SK-N-SH (cell line): ENCODE measurements at regions not wholly inside any gene's neighbourhood (a gene's known extent, or its start where the extent isn't known, plus 50 kb on each side); places are given as distances from the start of the nearest gene placed in this dataset.

ENCODE experiments used
- CTCF ChIA-PET: fragments of 300-600, 350-600 bp; formaldehyde crosslinking; extraction: SDS; loops from one replicate; lab custom pipeline; 2021; lab: Yijun Ruan, JAX
- POLR2A ChIA-PET: fragments of 350-600 bp; sonication (Branson Sonifier 250); formaldehyde crosslinking; extraction: SDS; loops from one replicate; lab custom pipeline; 2020; ENCODE audit warnings: antibody characterized with exemption, inconsistent platforms; lab: Yijun Ruan, JAX
- DNase-seq: peaks from one replicate; pipeline ENCODE4 v3.0.0; 2012
- H2AFZ ChIP-seq: fragments of 200-600 bp; sonication (generic); 2 replicates; pipeline ENCODE4 v1.8.1; 2016; ENCODE audit warnings: antibody characterized with exemption, mild to moderate bottlenecking, low read depth
- H3F3A ChIP-seq: fragments of 200-600 bp; sonication (generic); replicated peaks from 2 replicates; pipeline ENCODE3; 2016; ENCODE audit warnings: antibody characterized with exemption, mild to moderate bottlenecking; ENCODE audit not compliant: insufficient read depth
- H3K27ac ChIP-seq, 2 experiments: fragments of 200-500 bp in 1 of 2; fragments of 200-600 bp in 1 of 2; sonication (Bioruptor generic) in 1 of 2; sonication (generic), shearing (Covaris generic) in 1 of 2; 2 replicates each; pipeline versions ENCODE4 v1.5.1 to v1.6.1; 2014 to 2016; ENCODE audit warnings: low read depth in 2 of 2, inconsistent platforms in 1 of 2, low read length in 1 of 2, mild to moderate bottlenecking in 1 of 2, mixed read lengths in 1 of 2
- H3K27me3 ChIP-seq: fragments of 200-600 bp; sonication (generic), shearing (Covaris generic); 2 replicates; pipeline ENCODE4 v1.6.1; 2016; ENCODE audit warnings: mixed run types; ENCODE audit not compliant: insufficient read depth
- H3K36me3 ChIP-seq, 2 experiments: fragments of 200-500 bp in 1 of 2; fragments of 200-600 bp in 1 of 2; sonication (Bioruptor generic) in 1 of 2; sonication (generic) in 1 of 2; replicated peaks in 1 of 2; 2 replicates each; pipeline versions ENCODE3 to v1.5.1; 2014 to 2016; ENCODE audit warnings: low read length in 1 of 2, mild to moderate bottlenecking in 1 of 2; ENCODE audit not compliant: insufficient read depth in 2 of 2, control insufficient read depth in 1 of 2
- H3K4me1 ChIP-seq, 2 experiments: fragments of 200-500 bp in 1 of 2; fragments of 200-600 bp in 1 of 2; sonication (Bioruptor generic) in 1 of 2; sonication (generic), shearing (Covaris generic) in 1 of 2; 2 replicates each; pipeline versions ENCODE4 v1.5.1 to v1.6.1; 2014 to 2016; ENCODE audit warnings: low read depth in 1 of 2, low read length in 1 of 2, mixed run types in 1 of 2; ENCODE audit not compliant: insufficient read depth in 2 of 2, control insufficient read depth in 1 of 2
- H3K4me2 ChIP-seq: fragments of 200-600 bp; sonication (generic), shearing (Covaris generic); 2 replicates; pipeline ENCODE4 v1.6.1; 2017; ENCODE audit warnings: mixed run types
- H3K4me3 ChIP-seq, 2 experiments: fragments of 200-500 bp in 1 of 2; fragments of 200-600 bp in 1 of 2; sonication (Bioruptor generic) in 1 of 2; sonication (generic), shearing (Covaris generic) in 1 of 2; 2 replicates each; pipeline versions ENCODE4 v1.5.1 to v1.8.1; 2014 to 2016; ENCODE audit warnings: low read depth in 2 of 2, inconsistent platforms in 1 of 2, low read length in 1 of 2, mild to moderate bottlenecking in 1 of 2, mixed read lengths in 1 of 2, moderate library complexity in 1 of 2
- H3K79me2 ChIP-seq: fragments of 200-600 bp; sonication (generic); 2 replicates; pipeline ENCODE4 v1.8.1; 2017; ENCODE audit warnings: mild to moderate bottlenecking; ENCODE audit not compliant: insufficient read depth
- H3K9ac ChIP-seq: fragments of 200-600 bp; sonication (generic); 2 replicates; pipeline ENCODE4 v1.6.1; 2017; ENCODE audit warnings: mixed run types
- H3K9me2 ChIP-seq: fragments of 200-600 bp; sonication (generic); 2 replicates; pipeline ENCODE4 v1.6.1; 2017; ENCODE audit warnings: mixed run types
- H3K9me3 ChIP-seq: fragments of 200-600 bp; sonication (generic); 2 replicates; pipeline ENCODE4 v1.6.1; 2017; ENCODE audit warnings: mixed run types, mild to moderate bottlenecking, moderate library complexity
- H4K20me1 ChIP-seq: fragments of 200-600 bp; sonication (generic); 2 replicates; pipeline ENCODE4 v1.6.1; 2017; ENCODE audit warnings: mild to moderate bottlenecking, mixed run types; ENCODE audit not compliant: insufficient read depth
- CHD2 ChIP-seq: fragments of 150-350 bp; IDR thresholded peaks from 2 replicates; pipeline ENCODE4 v1.6.1; 2018; ENCODE audit warnings: low read length; ENCODE audit not compliant: partially characterized antibody
- FOXJ3 ChIP-seq: sonication (generic); formaldehyde crosslinking; IDR thresholded peaks from 2 replicates; pipeline ENCODE4 v1.5.1; 2020; ENCODE audit warnings: mild to moderate bottlenecking, missing genetic modification reagents
- GABPA ChIP-seq: IDR thresholded peaks from 2 replicates; pipeline ENCODE4 v1.4.0; 2012; ENCODE audit warnings: low read depth, mild to moderate bottlenecking
- GATA2 ChIP-seq: sonication (generic); formaldehyde crosslinking; IDR thresholded peaks from 2 replicates; pipeline ENCODE4 v1.5.0; 2020; ENCODE audit warnings: mild to moderate bottlenecking, missing genetic modification reagents
- MAX ChIP-seq: IDR thresholded peaks from 2 replicates; pipeline ENCODE4 v1.4.0; 2012; ENCODE audit warnings: low read depth
- MEF2A ChIP-seq: IDR thresholded peaks from 2 replicates; pipeline ENCODE4 v1.4.0; 2012; ENCODE audit warnings: low read depth, borderline replicate concordance
- RAD21 ChIP-seq: IDR thresholded peaks from 2 replicates; pipeline ENCODE4 v1.6.1; 2012; ENCODE audit warnings: mild to moderate bottlenecking, low read length
- REST ChIP-seq: IDR thresholded peaks from 2 replicates; pipeline ENCODE4 v1.6.1; 2012; ENCODE audit warnings: mild to moderate bottlenecking, low read depth, low read length, moderate library complexity
- RXRA ChIP-seq: IDR thresholded peaks from 2 replicates; pipeline ENCODE4 v1.4.0; 2012; ENCODE audit warnings: low read depth, mild to moderate bottlenecking, borderline replicate concordance
- SMC3 ChIP-seq: IDR thresholded peaks from 2 replicates; pipeline ENCODE4 v1.6.1; 2012; ENCODE audit warnings: low read depth, low read length, improper control_type of control experiment
- TCF12 ChIP-seq: IDR thresholded peaks from 2 replicates; pipeline ENCODE4 v1.4.0; 2012
- TEAD4 ChIP-seq: IDR thresholded peaks from 2 replicates; pipeline ENCODE4 v1.4.0; 2012; ENCODE audit warnings: mild to moderate bottlenecking, borderline replicate concordance; ENCODE audit not compliant: insufficient read depth
- USF1 ChIP-seq: IDR thresholded peaks from 2 replicates; pipeline ENCODE4 v1.4.0; 2012; ENCODE audit warnings: low read depth, borderline replicate concordance
- USF2 ChIP-seq: fragments of 150-350 bp; IDR thresholded peaks from 2 replicates; pipeline ENCODE4 v1.6.1; 2017; ENCODE audit warnings: antibody characterized with exemption, low read length, low read depth, borderline replicate concordance
- YY1 ChIP-seq: IDR thresholded peaks from 2 replicates; pipeline ENCODE4 v1.4.0; 2012; ENCODE audit warnings: low read depth, mild to moderate bottlenecking
- ZBTB33 ChIP-seq: IDR thresholded peaks from 2 replicates; pipeline ENCODE4 v1.4.0; 2012; ENCODE audit warnings: low read depth, borderline replicate concordance
- WGBS: methylation state at CpG from one replicate; pipeline ENCODE4 v1.1.6; 2017; ENCODE audit warnings: low lambda C conversion rate; 5-methylcytosine and 5-hydroxymethylcytosine counted together

- no peak for TF ChIP-seq USF2
Observed at GRCh38 chr6:9927275-9927674, 487.6 kb downstream of the TFAP2A start (continued).

- H3K9ac ChIP-seq: no peak overlapping the region
- no peak overlapping the region for H3K4me3 ChIP-seq
- 11% methylated on average over 7 of the region's 7 CpGs for WGBS
- H3K27ac ChIP-seq: no peak overlapping the region
- no peak for DNase-seq
- H3K79me2 ChIP-seq: no peaks in the 10 kb centered on the region
- no peaks in the 10 kb centered on the region for H3K4me1 ChIP-seq
- no peaks in the 10 kb centered on the region for H3K27me3 ChIP-seq
- TF ChIP-seq RXRA (no peak), ZBTB33 (no peak), SMC3 (no peak), MEF2A (no peak), RAD21 (no peak), TEAD4 (no peak), FOXJ3 (CRISPR knock-in tag) (no peak), USF1 (no peak), REST (no peak), TCF12 (no peak), GABPA (no peak), MAX (no peak), CHD2 (no peak), YY1 (no peak), GATA2 (CRISPR knock-in tag) (no peak)
- H3K4me2 ChIP-seq: no peak overlapping the region
- no peaks in the 10 kb centered on the region for H3K36me3 ChIP-seq
- H4K20me1 ChIP-seq: no peaks in the 10 kb centered on the region
- H3F3A ChIP-seq: no peaks in the 10 kb centered on the region
- CTCF ChIA-PET: no interaction called here
- POLR2A ChIA-PET: no interaction called here
- H2AFZ ChIP-seq: no peak overlapping the region
- H3K9me3 ChIP-seq: no peaks in the 10 kb centered on the region
- no peaks in the 10 kb centered on the region for H3K9me2 ChIP-seq
Observed at GRCh38 chr6:9924971-9925370, 489.9 kb downstream of the TFAP2A start.
